ENCODE measurements at regions not wholly inside any gene's neighbourhood (a gene's known extent, or its start where the extent isn't known, plus 50 kb on each side); places are given as distances from the start of the nearest gene placed in this dataset.
"Not testable (repeated sequence)": the region's sequence is repeated elsewhere in the genome, so short reads cannot be mapped to it uniquely, and the experiment has no call there.

DNA sequence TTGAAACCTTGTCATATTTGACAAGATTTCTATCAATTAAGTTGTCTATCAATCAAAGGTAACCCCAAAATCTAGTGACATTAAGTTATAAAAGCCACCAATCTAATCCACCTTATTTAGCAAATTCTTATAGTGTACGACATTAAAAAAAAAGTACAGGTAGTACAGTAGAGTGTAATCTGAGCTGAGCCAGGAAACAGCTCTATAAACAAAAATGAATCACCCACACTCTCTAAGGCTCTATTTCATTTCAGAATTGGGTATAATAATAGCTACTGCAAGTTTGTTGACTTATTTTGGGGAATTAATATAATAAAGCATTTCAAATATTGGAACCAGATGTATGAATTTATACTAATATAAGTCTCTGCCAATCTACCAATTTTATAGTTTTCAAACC lies 342.4 kb upstream of the FLRT2 start:
- no peaks in the 10 kb centered on the region for H3K4me1 Mint-ChIP-seq (ENCODE audit: low read depth)
- ChIA-PET POLR2A (no interaction called here), CTCF (no interaction called here)
- Histone ChIP-seq H3K36me3 (ENCODE audit: insufficient read depth, low read length) (no peaks in the 10 kb centered on the region), H3K9me3 (ENCODE audit: control insufficient read depth in 1 of 2, insufficient read depth in 1 of 2, low read length in 2 of 2) (peaks cover 0 to 5% of the 10 kb centered on the region in 2 experiments), H3K4me1 (ENCODE audit: insufficient read depth, low read length) (no peaks in the 10 kb centered on the region), H3K27ac (ENCODE audit: low read depth in 1 of 2, low read length in 2 of 2) (no peak overlapping the region), H3K27me3 (ENCODE audit: control insufficient read depth in 1 of 2, insufficient read depth in 2 of 2, low read length in 2 of 2) (no peaks in the 10 kb centered on the region), H3K4me3 (ENCODE audit: low read length) (no peak overlapping the region)
- DNase-seq (no peak), ATAC-seq (ENCODE audit: poor library complexity) (no peak)
- H3K36me3 Mint-ChIP-seq (ENCODE audit: low read depth) = no peaks in the 10 kb centered on the region
- no peak overlapping the region for H3K27ac Mint-ChIP-seq
- H3K4me3 Mint-ChIP-seq = no peak overlapping the region
- no peaks in the 10 kb centered on the region for H3K27me3 Mint-ChIP-seq
- intact Hi-C loops (cut with DNase I, micrococcal nuclease) = no loop called here
- TF ChIP-seq, protein P1, sequence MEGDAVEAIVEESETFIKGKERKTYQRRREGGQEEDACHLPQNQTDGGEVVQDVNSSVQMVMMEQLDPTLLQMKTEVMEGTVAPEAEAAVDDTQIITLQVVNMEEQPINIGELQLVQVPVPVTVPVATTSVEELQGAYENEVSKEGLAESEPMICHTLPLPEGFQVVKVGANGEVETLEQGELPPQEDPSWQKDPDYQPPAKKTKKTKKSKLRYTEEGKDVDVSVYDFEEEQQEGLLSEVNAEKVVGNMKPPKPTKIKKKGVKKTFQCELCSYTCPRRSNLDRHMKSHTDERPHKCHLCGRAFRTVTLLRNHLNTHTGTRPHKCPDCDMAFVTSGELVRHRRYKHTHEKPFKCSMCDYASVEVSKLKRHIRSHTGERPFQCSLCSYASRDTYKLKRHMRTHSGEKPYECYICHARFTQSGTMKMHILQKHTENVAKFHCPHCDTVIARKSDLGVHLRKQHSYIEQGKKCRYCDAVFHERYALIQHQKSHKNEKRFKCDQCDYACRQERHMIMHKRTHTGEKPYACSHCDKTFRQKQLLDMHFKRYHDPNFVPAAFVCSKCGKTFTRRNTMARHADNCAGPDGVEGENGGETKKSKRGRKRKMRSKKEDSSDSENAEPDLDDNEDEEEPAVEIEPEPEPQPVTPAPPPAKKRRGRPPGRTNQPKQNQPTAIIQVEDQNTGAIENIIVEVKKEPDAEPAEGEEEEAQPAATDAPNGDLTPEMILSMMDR (IDR thresholded peaks at IDR 0.05) = no peak
- peaks cover 3% of the 10 kb centered on the region for H3K9me3 Mint-ChIP-seq

DNA sequence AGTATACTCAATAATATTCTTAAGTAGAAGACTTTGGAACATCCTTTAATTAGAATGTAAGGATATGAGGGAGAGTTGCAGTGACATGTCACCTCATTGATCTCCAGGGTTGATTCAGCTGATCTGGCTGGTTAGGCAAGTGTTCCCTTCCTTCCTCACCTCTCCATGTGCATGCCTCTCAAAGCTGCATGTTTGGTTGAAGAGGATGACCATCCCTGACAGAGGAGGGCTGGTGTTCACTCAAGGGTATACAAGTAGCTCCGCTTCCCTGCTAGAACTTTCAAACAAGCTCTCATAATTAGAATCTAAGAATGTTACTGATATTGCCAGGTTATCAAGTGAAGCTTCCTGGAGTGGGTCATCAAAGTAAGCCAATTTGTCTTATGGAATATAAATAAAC lies 341.1 kb upstream of the FLRT2 start:
- Histone ChIP-seq H3K4me1 (ENCODE audit: insufficient read depth, low read length) (no peaks in the 10 kb centered on the region), H3K9me3 (ENCODE audit: control insufficient read depth in 1 of 2, insufficient read depth in 1 of 2, low read length in 2 of 2) (peaks cover 0 to 8% of the 10 kb centered on the region in 2 experiments), H3K27ac (ENCODE audit: low read depth in 1 of 2, low read length in 2 of 2) (no peak overlapping the region), H3K27me3 (ENCODE audit: control insufficient read depth in 1 of 2, insufficient read depth in 2 of 2, low read length in 2 of 2) (no peaks in the 10 kb centered on the region), H3K36me3 (ENCODE audit: insufficient read depth, low read length) (no peaks in the 10 kb centered on the region), H3K4me3 (ENCODE audit: low read length) (no peak overlapping the region)
- Mint-ChIP-seq H3K9me3 (peaks cover 3% of the 10 kb centered on the region), H3K27ac (no peak overlapping the region), H3K4me3 (no peak overlapping the region), H3K36me3 (ENCODE audit: low read depth) (no peaks in the 10 kb centered on the region), H3K27me3 (no peaks in the 10 kb centered on the region), H3K4me1 (ENCODE audit: low read depth) (no peaks in the 10 kb centered on the region)
- ChIA-PET POLR2A (no interaction called here), CTCF (no interaction called here)
- intact Hi-C loops (cut with DNase I, micrococcal nuclease) = no loop called here
- DNase-seq = no peak
- TF ChIP-seq, protein P1 (IDR thresholded peaks at IDR 0.05) = no peak
- no peak for ATAC-seq (ENCODE audit: poor library complexity)

DNA sequence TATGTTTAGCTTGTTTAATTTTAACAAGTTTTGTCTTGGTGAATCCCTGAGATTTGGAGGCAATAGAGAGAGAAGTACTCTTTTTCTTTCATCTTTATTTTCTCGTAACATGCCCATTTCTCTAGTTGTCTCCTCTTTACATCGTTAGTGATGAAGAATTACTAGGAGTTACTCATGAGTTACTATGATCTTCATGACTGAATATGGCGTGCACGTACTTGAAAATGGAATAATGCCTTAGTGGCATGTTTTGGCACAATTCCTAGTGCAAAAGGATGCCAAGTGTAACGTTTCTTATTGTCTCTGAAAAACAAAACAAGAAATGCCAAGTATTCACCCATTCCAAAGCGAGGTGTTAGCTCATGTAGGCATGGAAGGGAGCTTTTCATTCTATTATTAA lies 340.7 kb upstream of the FLRT2 start:
- DNase-seq; H3K9me3 Mint-ChIP-seq; POLR2A ChIA-PET; H3K36me3 Mint-ChIP-seq (ENCODE audit: low read depth); H3K4me3 ChIP-seq (ENCODE audit: low read length); H3K36me3 ChIP-seq (ENCODE audit: insufficient read depth, low read length); H3K27ac ChIP-seq (ENCODE audit: low read depth in 1 of 2, low read length in 2 of 2); H3K27ac Mint-ChIP-seq; H3K9me3 ChIP-seq (ENCODE audit: control insufficient read depth in 1 of 2, insufficient read depth in 1 of 2, low read length in 2 of 2); H3K4me1 Mint-ChIP-seq (ENCODE audit: low read depth); intact Hi-C loops (cut with DNase I, micrococcal nuclease); H3K27me3 Mint-ChIP-seq; ATAC-seq (ENCODE audit: poor library complexity); H3K4me3 Mint-ChIP-seq; H3K4me1 ChIP-seq (ENCODE audit: insufficient read depth, low read length); CTCF ChIA-PET; H3K27me3 ChIP-seq (ENCODE audit: control insufficient read depth in 1 of 2, insufficient read depth in 2 of 2, low read length in 2 of 2): not testable (repeated sequence)

DNA sequence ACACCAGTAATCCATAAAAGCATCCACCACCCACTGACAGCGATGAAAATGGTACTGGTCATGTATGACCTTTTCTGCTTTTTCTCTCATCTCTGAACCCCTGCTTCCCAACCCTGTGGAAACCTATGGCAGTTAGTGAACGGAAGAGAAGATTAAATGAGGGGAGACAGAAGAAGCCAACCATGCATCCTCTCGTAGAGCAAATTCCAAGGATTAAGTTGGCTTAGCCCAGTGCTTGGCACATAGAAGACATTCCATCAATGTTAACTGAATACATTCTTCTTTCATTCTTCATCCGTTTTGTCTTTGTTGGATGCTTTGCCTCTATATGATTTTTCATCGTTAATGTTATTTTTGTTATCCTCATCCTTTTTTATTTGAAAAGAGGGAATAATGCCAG lies 339.7 kb upstream of the FLRT2 start:
- TF ChIP-seq, protein P1 (IDR thresholded peaks at IDR 0.05) = no peak
- Mint-ChIP-seq H3K9me3 (peaks cover 10% of the 10 kb centered on the region), H3K27me3 (no peaks in the 10 kb centered on the region), H3K4me3 (no peak overlapping the region), H3K36me3 (ENCODE audit: low read depth) (no peaks in the 10 kb centered on the region), H3K27ac (no peak overlapping the region), H3K4me1 (ENCODE audit: low read depth) (no peaks in the 10 kb centered on the region)
- H3K4me3 ChIP-seq (ENCODE audit: low read length) = no peak overlapping the region
- CTCF ChIA-PET = no interaction called here
- H3K36me3 ChIP-seq (ENCODE audit: insufficient read depth, low read length) = no peaks in the 10 kb centered on the region
- no peaks in the 10 kb centered on the region for H3K27me3 ChIP-seq (ENCODE audit: control insufficient read depth in 1 of 2, insufficient read depth in 2 of 2, low read length in 2 of 2)
- no peak for ATAC-seq (ENCODE audit: poor library complexity)
- DNase-seq = no peak
- intact Hi-C loops (cut with DNase I, micrococcal nuclease) = no loop called here
- POLR2A ChIA-PET = no interaction called here
- H3K27ac ChIP-seq (ENCODE audit: low read depth in 1 of 2, low read length in 2 of 2) = no peak overlapping the region
- peaks cover 0 to 10% of the 10 kb centered on the region in 2 experiments for H3K9me3 ChIP-seq (ENCODE audit: control insufficient read depth in 1 of 2, insufficient read depth in 1 of 2, low read length in 2 of 2)
- H3K4me1 ChIP-seq (ENCODE audit: insufficient read depth, low read length) = no peaks in the 10 kb centered on the region

Data from CD4-positive, alpha-beta T cell (primary cell).